ENCODE measurements at regions not wholly inside any gene's neighbourhood (a gene's known extent, or its start where the extent isn't known, plus 50 kb on each side); places are given as distances from the start of the nearest gene placed in this dataset.

- TF ChIP-seq CTCF (IDR thresholded peaks at IDR 0.05) = no peak
- Histone ChIP-seq H3K36me3 (no peaks in the 10 kb centered on the region), H3K27me3 (no peaks in the 10 kb centered on the region), H3K4me3 (no peak overlapping the region), H3K9me3 (no peaks in the 10 kb centered on the region), H3K4me1 (no peaks in the 10 kb centered on the region), H3K27ac (no peak overlapping the region)
- intact Hi-C loops (cut with DNase I) = no loop called here
- ATAC-seq = no peak
- no peak for DNase-seq
Measured at GRCh38 chr2:228543117-228543516, 361.6 kb upstream of the SPHKAP start.

- DNase-seq (no peak), ATAC-seq (no peak)
- no peak for TF ChIP-seq CTCF (IDR thresholded peaks at IDR 0.05)
- Histone ChIP-seq H3K27me3 (no peaks in the 10 kb centered on the region), H3K4me3 (no peak overlapping the region), H3K9me3 (no peaks in the 10 kb centered on the region), H3K27ac (no peak overlapping the region), H3K4me1 (no peaks in the 10 kb centered on the region), H3K36me3 (no peaks in the 10 kb centered on the region)
- intact Hi-C loops (cut with DNase I) = no loop called here
Measured at GRCh38 chr2:228542277-228542676, 360.8 kb upstream of the SPHKAP start.

- Histone ChIP-seq H3K27me3 (no peaks in the 10 kb centered on the region), H3K27ac (no peak overlapping the region), H3K4me1 (no peaks in the 10 kb centered on the region), H3K4me3 (no peak overlapping the region), H3K9me3 (no peaks in the 10 kb centered on the region), H3K36me3 (no peaks in the 10 kb centered on the region)
- DNase-seq (no peak), ATAC-seq (no peak)
- no peak for TF ChIP-seq CTCF (IDR thresholded peaks at IDR 0.05)
- intact Hi-C loops (cut with DNase I) = no loop called here
Measured at GRCh38 chr2:228541789-228542188, 360.3 kb upstream of the SPHKAP start.

- ATAC-seq (no peak), DNase-seq (no peak)
- H3K27me3 ChIP-seq = no peaks in the 10 kb centered on the region
- no peaks in the 10 kb centered on the region for H3K4me1 ChIP-seq
- H3K4me3 ChIP-seq = no peak overlapping the region
- H3K9me3 ChIP-seq = peaks cover 6% of the 10 kb centered on the region
- TF ChIP-seq CTCF (IDR thresholded peaks at IDR 0.05) = no peak
- H3K27ac ChIP-seq = no peak overlapping the region
- no peaks in the 10 kb centered on the region for H3K36me3 ChIP-seq
- intact Hi-C loops (cut with DNase I) = no loop called here
Measured at GRCh38 chr2:228540976-228541375, 359.5 kb upstream of the SPHKAP start.

GRCh38 chr2:228535396-228535795, 353.9 kb upstream of the SPHKAP start:
- no peaks in the 10 kb centered on the region for H3K4me1 ChIP-seq
- ATAC-seq = no peak
- no peaks in the 10 kb centered on the region for H3K27me3 ChIP-seq
- no peaks in the 10 kb centered on the region for H3K36me3 ChIP-seq
- no peak overlapping the region for H3K4me3 ChIP-seq
- intact Hi-C loops (cut with DNase I) = no loop called here
- no peak overlapping the region for H3K27ac ChIP-seq
- peaks cover 6% of the 10 kb centered on the region for H3K9me3 ChIP-seq
- no peak for DNase-seq
- no peak for TF ChIP-seq CTCF (IDR thresholded peaks at IDR 0.05)

GRCh38 chr2:228533156-228533555, 351.7 kb upstream of the SPHKAP start:
- Histone ChIP-seq H3K27me3 (no peaks in the 10 kb centered on the region), H3K9me3 (peaks cover 6% of the 10 kb centered on the region), H3K4me1 (no peaks in the 10 kb centered on the region), H3K27ac (no peak overlapping the region), H3K4me3 (no peak overlapping the region), H3K36me3 (no peaks in the 10 kb centered on the region)
- no peak for TF ChIP-seq CTCF (IDR thresholded peaks at IDR 0.05)
- ATAC-seq = no peak
- intact Hi-C loops (cut with DNase I) = no loop called here
- no peak for DNase-seq

Measured in upper lobe of right lung (tissue), 1 donor.